ENCODE measurements at regions not wholly inside any gene's neighbourhood (a gene's known extent, or its start where the extent isn't known, plus 50 kb on each side); places are given as distances from the start of the nearest gene placed in this dataset.

DNA sequence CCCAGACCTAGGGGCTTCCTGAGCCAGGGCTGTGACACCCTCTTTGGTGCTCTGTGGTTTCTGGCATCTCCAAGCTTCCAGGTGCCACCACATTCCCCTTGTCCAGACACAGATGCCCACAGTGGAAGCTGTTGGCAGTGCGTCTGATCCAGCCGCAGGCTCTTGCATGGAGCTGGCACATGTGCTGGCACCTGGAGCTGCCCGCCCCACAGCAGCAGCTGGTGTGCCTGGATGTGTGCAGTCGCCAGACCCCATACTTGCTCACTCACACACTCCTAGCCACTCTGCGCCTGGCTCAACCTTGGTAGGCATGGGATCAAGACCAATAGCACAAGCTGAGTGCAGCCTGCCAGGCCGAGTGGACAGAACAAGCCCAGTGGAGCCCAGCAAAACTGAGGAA, 106.5 kb downstream of the LYZL1 start:
- no peak for DNase-seq (ENCODE audit: low read depth)

DNA sequence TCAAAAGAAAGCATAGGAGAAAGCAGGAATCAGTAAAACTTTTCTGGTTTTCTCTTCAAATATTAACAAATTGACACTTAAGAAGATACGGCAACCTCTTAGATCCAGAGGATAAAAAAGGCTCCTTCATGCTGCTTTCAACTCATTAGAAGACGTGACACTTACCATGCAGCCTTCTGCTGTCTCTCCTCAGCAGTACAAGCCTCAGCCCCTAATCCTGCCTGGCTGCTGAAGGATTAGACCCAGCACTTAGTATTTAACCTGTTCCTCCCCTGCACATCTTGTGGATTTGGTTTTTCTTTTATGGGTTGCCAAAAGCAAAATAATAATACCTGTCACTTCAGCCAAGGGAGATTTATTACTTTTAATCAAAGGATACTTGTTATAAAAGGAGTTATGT, 108.4 kb downstream of the LYZL1 start:
- DNase-seq (ENCODE audit: low read depth) = no peak

DNA sequence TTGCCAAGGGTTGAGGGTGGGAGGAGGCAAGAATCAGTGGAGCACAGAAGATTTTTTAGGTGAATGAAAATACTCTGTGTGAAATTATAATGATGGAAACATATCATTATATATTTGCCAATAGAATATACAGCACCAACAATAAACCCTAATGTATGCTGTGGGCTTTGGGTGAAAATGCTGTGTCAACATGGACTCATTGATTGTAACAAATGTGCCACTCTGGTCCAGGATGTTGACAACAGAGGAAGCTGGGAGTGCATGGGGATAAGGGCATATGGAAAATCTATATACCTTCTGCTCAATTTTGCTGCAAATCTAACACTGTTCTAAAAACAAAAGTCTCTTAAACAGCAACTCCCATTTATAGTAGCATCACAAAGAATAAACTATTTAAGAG, 114.3 kb downstream of the LYZL1 start:
- no peak for DNase-seq (ENCODE audit: low read depth)

DNA sequence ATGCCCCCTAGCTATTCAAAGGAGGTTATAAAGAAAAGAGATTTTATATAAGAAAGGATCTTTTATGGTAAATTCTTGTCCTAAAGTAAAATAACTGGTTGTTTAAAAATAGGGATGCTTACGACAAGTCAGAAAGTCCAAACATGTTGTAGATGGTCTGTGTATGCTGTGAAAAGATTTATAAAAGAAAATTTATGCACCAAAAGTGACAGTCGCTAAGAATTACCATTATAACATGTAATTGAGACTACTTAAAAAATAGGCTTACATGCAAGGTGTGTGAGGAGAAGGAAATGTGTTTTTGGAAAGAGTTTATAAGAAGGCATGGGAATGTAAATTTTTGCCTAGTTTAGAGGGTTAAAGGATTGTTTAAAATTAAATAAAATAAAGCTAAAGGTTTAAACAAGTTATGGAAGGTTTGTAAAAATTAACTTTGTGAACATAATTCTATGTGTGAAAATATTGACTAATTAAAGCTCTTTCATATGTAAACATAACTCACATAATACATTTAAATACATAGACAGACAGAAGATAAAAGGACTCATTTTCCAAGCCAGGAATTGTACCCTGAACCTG, 118.5 kb downstream of the LYZL1 start:
- no peak for DNase-seq (ENCODE audit: low read depth)
